Sigmoid colon (tissue), 4 donors: ENCODE measurements at regions not wholly inside any gene's neighbourhood (a gene's known extent, or its start where the extent isn't known, plus 50 kb on each side); places are given as distances from the start of the nearest gene placed in this dataset.

Source experiments
- CTCF ChIP-seq, 4 experiments: fragments of 450-650 bp in 3 of 4; fragments of 200-600 bp in 1 of 4; IDR thresholded peaks; one replicate each; pipeline ENCODE4 v1.5.1; 2016 to 2019; ENCODE audit warnings: antibody characterized with exemption in 4 of 4, mild to moderate bottlenecking in 3 of 4, moderate library complexity in 2 of 4
- EP300 ChIP-seq, 4 donors: sonication (generic); formaldehyde crosslinking; IDR thresholded peaks; one replicate each; pipeline ENCODE4 v1.6.1; 2017; ENCODE audit warnings: antibody characterized with exemption in 4 of 4
- POLR2A ChIP-seq, 2 donors: fragments of 450-650 bp; IDR thresholded peaks; one replicate each; pipeline ENCODE4 v1.6.1; 2016; ENCODE audit warnings: antibody characterized with exemption in 2 of 2, mild to moderate bottlenecking in 2 of 2, moderate library complexity in 2 of 2
- POLR2AphosphoS5 ChIP-seq, 4 donors: sonication (generic); formaldehyde crosslinking; IDR thresholded peaks; one replicate each; pipeline ENCODE4 v1.6.1; 2017; ENCODE audit warnings: antibody characterized with exemption in 4 of 4

- TF ChIP-seq CTCF (IDR thresholded peaks at IDR 0.05) = no peak
- TF ChIP-seq POLR2A (IDR thresholded peaks at IDR 0.05) = no peak
- TF ChIP-seq POLR2AphosphoS5 (IDR thresholded peaks at IDR 0.05) = no peak
- no peak for TF ChIP-seq EP300 (IDR thresholded peaks at IDR 0.05)
Observed at GRCh38 chr6:3546121-3546520, 89.3 kb upstream of the SLC22A23 start.
